ENCODE measurements at regions not wholly inside any gene's neighbourhood (a gene's known extent, or its start where the extent isn't known, plus 50 kb on each side); places are given as distances from the start of the nearest gene placed in this dataset.
A peak's percentile ranks its signal among the peaks of the same experiment; 100 is the strongest.
"Not testable (repeated sequence)": the region's sequence is repeated elsewhere in the genome, so short reads cannot be mapped to it uniquely, and the experiment has no call there.

GRCh38 chr4:104643805-104644204 is 149.1 kb upstream of the CXXC4 start:
- Histone ChIP-seq H3K27ac (ENCODE audit: low read length) (no peak overlapping the region), H3K4me1 (ENCODE audit: control insufficient read depth, insufficient read depth, low read length) (no peaks in the 10 kb centered on the region), H3K4me3 (ENCODE audit: low read length) (no peak overlapping the region), H3K36me3 (ENCODE audit: control insufficient read depth, insufficient read depth, low read length) (no peaks in the 10 kb centered on the region), H3K9me3 (replicated peaks; ENCODE audit: control insufficient read depth, low read depth, low read length) (no peaks in the 10 kb centered on the region), H3K27me3 (ENCODE audit: control insufficient read depth, insufficient read depth, low read length) (no peaks in the 10 kb centered on the region)
- no peak for DNase-seq
- no CpG with 5 or more reads among the region's 3 CpGs for WGBS (ENCODE audit: insufficient coverage)

GRCh38 chr4:104649631-104650030 is 154.9 kb upstream of the CXXC4 start:
- no peak overlapping the region for H3K4me3 ChIP-seq (ENCODE audit: low read length)
- no peak overlapping the region for H3K27ac ChIP-seq (ENCODE audit: low read length)
- no peaks in the 10 kb centered on the region for H3K9me3 ChIP-seq (replicated peaks; ENCODE audit: control insufficient read depth, low read depth, low read length)
- WGBS (ENCODE audit: insufficient coverage) = no CpG with 5 or more reads among the region's 1 CpG
- DNase-seq = no peak
- no peaks in the 10 kb centered on the region for H3K36me3 ChIP-seq (ENCODE audit: control insufficient read depth, insufficient read depth, low read length)
- no peaks in the 10 kb centered on the region for H3K4me1 ChIP-seq (ENCODE audit: control insufficient read depth, insufficient read depth, low read length)
- no peaks in the 10 kb centered on the region for H3K27me3 ChIP-seq (ENCODE audit: control insufficient read depth, insufficient read depth, low read length)

- H3K27me3 ChIP-seq (ENCODE audit: control insufficient read depth, insufficient read depth, low read length); H3K9me3 ChIP-seq (replicated peaks; ENCODE audit: control insufficient read depth, low read depth, low read length); DNase-seq; H3K27ac ChIP-seq (ENCODE audit: low read length); H3K36me3 ChIP-seq (ENCODE audit: control insufficient read depth, insufficient read depth, low read length); H3K4me3 ChIP-seq (ENCODE audit: low read length); H3K4me1 ChIP-seq (ENCODE audit: control insufficient read depth, insufficient read depth, low read length): not testable (repeated sequence)
- no CpG with 5 or more reads among the region's 3 CpGs for WGBS (ENCODE audit: insufficient coverage)
These were observed 167.6 kb upstream of the CXXC4 start for GRCh38 chr4:104662269-104662668.

GRCh38 chr4:104677116-104677515 is 182.4 kb upstream of the CXXC4 start:
- H3K36me3 ChIP-seq (ENCODE audit: control insufficient read depth, insufficient read depth, low read length) = no peaks in the 10 kb centered on the region
- WGBS (ENCODE audit: insufficient coverage) = 78% methylated on average over 1 of the region's 3 CpGs
- no peaks in the 10 kb centered on the region for H3K4me1 ChIP-seq (ENCODE audit: control insufficient read depth, insufficient read depth, low read length)
- peak; percentile 21 for DNase-seq
- H3K9me3 ChIP-seq (replicated peaks; ENCODE audit: control insufficient read depth, low read depth, low read length) = no peaks in the 10 kb centered on the region
- H3K4me3 ChIP-seq (ENCODE audit: low read length) = no peak overlapping the region
- no peak overlapping the region for H3K27ac ChIP-seq (ENCODE audit: low read length)
- H3K27me3 ChIP-seq (ENCODE audit: control insufficient read depth, insufficient read depth, low read length) = no peaks in the 10 kb centered on the region

GRCh38 chr4:104682311-104682710 is 187.6 kb upstream of the CXXC4 start:
- no peaks in the 10 kb centered on the region for H3K36me3 ChIP-seq (ENCODE audit: control insufficient read depth, insufficient read depth, low read length)
- H3K27ac ChIP-seq (ENCODE audit: low read length) = no peak overlapping the region
- DNase-seq = no peak
- no peaks in the 10 kb centered on the region for H3K4me1 ChIP-seq (ENCODE audit: control insufficient read depth, insufficient read depth, low read length)
- WGBS (ENCODE audit: insufficient coverage) = no CpG with 5 or more reads among the region's 1 CpG
- H3K9me3 ChIP-seq (replicated peaks; ENCODE audit: control insufficient read depth, low read depth, low read length) = peaks cover 2% of the 10 kb centered on the region
- H3K27me3 ChIP-seq (ENCODE audit: control insufficient read depth, insufficient read depth, low read length) = no peaks in the 10 kb centered on the region
- no peak overlapping the region for H3K4me3 ChIP-seq (ENCODE audit: low read length)

GRCh38 chr4:104693601-104694201 is 199.0 kb upstream of the CXXC4 start:
- H3K4me3 ChIP-seq (ENCODE audit: low read length) = no peak overlapping the region
- no peak for DNase-seq
- no peaks in the 10 kb centered on the region for H3K9me3 ChIP-seq (replicated peaks; ENCODE audit: control insufficient read depth, low read depth, low read length)
- no peaks in the 10 kb centered on the region for H3K27me3 ChIP-seq (ENCODE audit: control insufficient read depth, insufficient read depth, low read length)
- no peak overlapping the region for H3K27ac ChIP-seq (ENCODE audit: low read length)
- H3K4me1 ChIP-seq (ENCODE audit: control insufficient read depth, insufficient read depth, low read length) = no peaks in the 10 kb centered on the region
- WGBS (ENCODE audit: insufficient coverage) = no CpG with 5 or more reads among the region's 5 CpGs
- H3K36me3 ChIP-seq (ENCODE audit: control insufficient read depth, insufficient read depth, low read length) = no peaks in the 10 kb centered on the region

- no peak overlapping the region for H3K4me3 ChIP-seq (ENCODE audit: low read length)
- no peak overlapping the region for H3K27ac ChIP-seq (ENCODE audit: low read length)
- no peaks in the 10 kb centered on the region for H3K4me1 ChIP-seq (ENCODE audit: control insufficient read depth, insufficient read depth, low read length)
- no peaks in the 10 kb centered on the region for H3K27me3 ChIP-seq (ENCODE audit: control insufficient read depth, insufficient read depth, low read length)
- WGBS (ENCODE audit: insufficient coverage) = no CpG with 5 or more reads among the region's 2 CpGs
- H3K36me3 ChIP-seq (ENCODE audit: control insufficient read depth, insufficient read depth, low read length) = no peaks in the 10 kb centered on the region
- DNase-seq = no peak
- peaks cover under 1% of the 10 kb centered on the region for H3K9me3 ChIP-seq (replicated peaks; ENCODE audit: control insufficient read depth, low read depth, low read length)
These were observed 221.9 kb upstream of the CXXC4 start for GRCh38 chr4:104716584-104716983.

GRCh38 chr4:104719539-104720230 is 225.0 kb upstream of the CXXC4 start:
- WGBS (ENCODE audit: insufficient coverage) = 94% methylated on average over 2 of the region's 4 CpGs
- H3K4me1 ChIP-seq (ENCODE audit: control insufficient read depth, insufficient read depth, low read length) = no peaks in the 10 kb centered on the region
- H3K4me3 ChIP-seq (ENCODE audit: low read length) = no peak overlapping the region
- no peaks in the 10 kb centered on the region for H3K36me3 ChIP-seq (ENCODE audit: control insufficient read depth, insufficient read depth, low read length)
- no peak overlapping the region for H3K27ac ChIP-seq (ENCODE audit: low read length)
- no peak for DNase-seq
- no peaks in the 10 kb centered on the region for H3K27me3 ChIP-seq (ENCODE audit: control insufficient read depth, insufficient read depth, low read length)
- no peaks in the 10 kb centered on the region for H3K9me3 ChIP-seq (replicated peaks; ENCODE audit: control insufficient read depth, low read depth, low read length)

GRCh38 chr4:104722467-104722866 is 227.8 kb upstream of the CXXC4 start:
- H3K36me3 ChIP-seq (ENCODE audit: control insufficient read depth, insufficient read depth, low read length) = no peaks in the 10 kb centered on the region
- no peak overlapping the region for H3K4me3 ChIP-seq (ENCODE audit: low read length)
- WGBS (ENCODE audit: insufficient coverage) = no CpG with 5 or more reads among the region's 1 CpG
- H3K27ac ChIP-seq (ENCODE audit: low read length) = no peak overlapping the region
- no peaks in the 10 kb centered on the region for H3K9me3 ChIP-seq (replicated peaks; ENCODE audit: control insufficient read depth, low read depth, low read length)
- no peaks in the 10 kb centered on the region for H3K4me1 ChIP-seq (ENCODE audit: control insufficient read depth, insufficient read depth, low read length)
- no peaks in the 10 kb centered on the region for H3K27me3 ChIP-seq (ENCODE audit: control insufficient read depth, insufficient read depth, low read length)
- no peak for DNase-seq

- Histone ChIP-seq H3K36me3 (ENCODE audit: control insufficient read depth, insufficient read depth, low read length) (no peaks in the 10 kb centered on the region), H3K4me3 (ENCODE audit: low read length) (no peak overlapping the region), H3K9me3 (replicated peaks; ENCODE audit: control insufficient read depth, low read depth, low read length) (no peaks in the 10 kb centered on the region), H3K4me1 (ENCODE audit: control insufficient read depth, insufficient read depth, low read length) (no peaks in the 10 kb centered on the region), H3K27me3 (ENCODE audit: control insufficient read depth, insufficient read depth, low read length) (no peaks in the 10 kb centered on the region), H3K27ac (ENCODE audit: low read length) (no peak overlapping the region)
- DNase-seq = no peak
- 100% methylated on average over 1 of the region's 5 CpGs for WGBS (ENCODE audit: insufficient coverage)
These were observed 231.3 kb upstream of the CXXC4 start for GRCh38 chr4:104726002-104726401.

All from muscle of leg (tissue), 3 donors.